ENCODE measurements at regions not wholly inside any gene's neighbourhood (a gene's known extent, or its start where the extent isn't known, plus 50 kb on each side); places are given as distances from the start of the nearest gene placed in this dataset.

- 0 out of 2 replicates have a peak, but pooled peaks have one; percentile 15 for TF ChIP-seq CC2D1A (IDR thresholded peaks at IDR 0.05)
- no peak for TF ChIP-seq ZNF79 (CRISPR knock-in tag; IDR thresholded peaks at IDR 0.05; ENCODE audit: low read depth)
- TF ChIP-seq THRAP3 (IDR thresholded peaks at IDR 0.05; ENCODE audit: borderline replicate concordance) = 0 out of 2 replicates have a peak, but pooled peaks have one; percentile 39
- no peak for TF ChIP-seq FOXK1 (CRISPR knock-in tag; IDR thresholded peaks at IDR 0.05; ENCODE audit: borderline replicate concordance)
- no peak for TF ChIP-seq KDM2B (CRISPR knock-in tag; IDR thresholded peaks at IDR 0.05)
- 0 out of 2 replicates have a peak, but pooled peaks have one; percentile 61 for TF ChIP-seq HLTF (IDR thresholded peaks at IDR 0.05)
- TF ChIP-seq MAX (CRISPR knock-in tag; IDR thresholded peaks at IDR 0.05) = no peak
- TF ChIP-seq IRF9 (tag; IDR thresholded peaks at IDR 0.05) = no peak
- 0 out of 4 replicates have a peak, but pooled peaks of 1 of the 2 experiments have one; percentile 26 for TF ChIP-seq MLLT1 (IDR thresholded peaks at IDR 0.05)
- no peak for TF ChIP-seq PTRF (tag; IDR thresholded peaks at IDR 0.05)
- no peak for TF ChIP-seq U2AF1 (optimal IDR thresholded peaks at IDR 0.05; ENCODE audit: low read depth, low read length)
- no peak for TF ChIP-seq ZNF778 (CRISPR knock-in tag; IDR thresholded peaks at IDR 0.05)
- no peak for TF ChIP-seq NFYB (IDR thresholded peaks at IDR 0.05; ENCODE audit: extremely low read depth, insufficient read length)
- no peak for TF ChIP-seq ZNF431 (CRISPR knock-in tag; IDR thresholded peaks at IDR 0.05)
- TF ChIP-seq TARDBP (IDR thresholded peaks at IDR 0.05) = no peak
- TF ChIP-seq SOX6 (IDR thresholded peaks at IDR 0.05) = no peak
- 0 out of 2 replicates have a peak, but pooled peaks have one; percentile 33 for TF ChIP-seq SMARCA5 (IDR thresholded peaks at IDR 0.05)
- no peak for TF ChIP-seq ZSCAN32 (CRISPR knock-in tag; IDR thresholded peaks at IDR 0.05)
- no peak for TF ChIP-seq SMAD2 (IDR thresholded peaks at IDR 0.05; ENCODE audit: low read depth, low read length)
- TF ChIP-seq TRIM24 (IDR thresholded peaks at IDR 0.05) = peak in 1 of 2 experiments; percentile 22; a peak in 1 of 4 replicates
- peak; percentile 23 for TF ChIP-seq POLR2B (IDR thresholded peaks at IDR 0.05; ENCODE audit: low read depth, partially characterized antibody)
- 0 out of 4 replicates have a peak, but pooled peaks of 1 of the 2 experiments have one; percentile 21 for TF ChIP-seq HDAC1 (IDR thresholded peaks at IDR 0.05)
- no peak for TF ChIP-seq HDGF (IDR thresholded peaks at IDR 0.05)
- TF ChIP-seq LARP7 (IDR thresholded peaks at IDR 0.05) = peak; percentile 77; the same call in 1 of the 2 replicates
- no peak for TF ChIP-seq ZNF398 (CRISPR knock-in tag; IDR thresholded peaks at IDR 0.05)
- TF ChIP-seq TGIF2 (CRISPR knock-in tag; IDR thresholded peaks at IDR 0.05) = no peak
- no peak for TF ChIP-seq SAP30 (IDR thresholded peaks at IDR 0.05; ENCODE audit: borderline replicate concordance, insufficient read depth, low read depth, low read length, poor library complexity, severe bottlenecking)
Observed at GRCh38 chr7:145795132-145795531, 321.5 kb upstream of the CNTNAP2 start (continued).

Data from K562 (cell line).